Neural progenitor cell (in vitro differentiated cells): ENCODE measurements at regions not wholly inside any gene's neighbourhood (a gene's known extent, or its start where the extent isn't known, plus 50 kb on each side); places are given as distances from the start of the nearest gene placed in this dataset.

Experiments
- DNase-seq: peaks from one replicate; pipeline ENCODE4 v3.0.0-alpha.2; 2016; ENCODE audit warnings: low spot score
- H2AFZ ChIP-seq: fragments of 200-600 bp; sonication (generic); replicated peaks from 2 replicates; pipeline ENCODE4 v1.6.1; 2016; ENCODE audit warnings: antibody characterized with exemption
- H3F3A ChIP-seq: fragments of 200-600 bp; sonication (generic); 2 replicates; pipeline ENCODE4 v1.6.1; 2016; ENCODE audit warnings: antibody characterized with exemption, low read depth
- H3K27ac ChIP-seq: fragments of 200-600 bp; sonication (generic); 2 replicates; pipeline ENCODE4 v1.5.1; 2016; ENCODE audit warnings: mild to moderate bottlenecking
- H3K27me3 ChIP-seq: fragments of 200-600 bp; sonication (generic); 2 replicates; pipeline ENCODE4 v1.6.1; 2016; ENCODE audit warnings: mild to moderate bottlenecking, moderate library complexity
- H3K36me3 ChIP-seq: fragments of 200-600 bp; sonication (generic); 2 replicates; pipeline ENCODE4 v1.5.1; 2016
- H3K4me1 ChIP-seq: fragments of 200-600 bp; sonication (generic); 2 replicates; pipeline ENCODE4 v1.6.1; 2016; ENCODE audit warnings: mixed run types
- H3K4me2 ChIP-seq: fragments of 200-600 bp; sonication (generic); 2 replicates; pipeline ENCODE4 v1.6.1; 2016
- H3K4me3 ChIP-seq: fragments of 200-600 bp; sonication (generic); 2 replicates; pipeline ENCODE4 v1.5.1; 2016
- H3K79me2 ChIP-seq: fragments of 200-600 bp; sonication (generic); 2 replicates; pipeline ENCODE4 v1.6.1; 2016; ENCODE audit warnings: low read depth
- H3K9ac ChIP-seq: fragments of 200-600 bp; sonication (generic); 2 replicates; pipeline ENCODE4 v1.6.1; 2016
- H3K9me3 ChIP-seq: fragments of 200-600 bp; sonication (generic); 2 replicates; pipeline ENCODE4 v1.5.1; 2016; ENCODE audit warnings: low read depth
- H4K20me1 ChIP-seq: fragments of 200-600 bp; sonication (generic); 2 replicates; pipeline ENCODE4 v1.6.1; 2016; ENCODE audit warnings: low read depth
- H3K27ac Mint-ChIP-seq: 3 replicates; pipeline ENCODE4 v1.8.0; 2021; ENCODE audit warnings: mixed read lengths
- H3K27me3 Mint-ChIP-seq: 2 replicates; pipeline ENCODE4 v1.8.0; 2022; ENCODE audit warnings: low read depth, mild to moderate bottlenecking, inconsistent platforms, moderate library complexity, mixed read lengths; ENCODE audit not compliant: insufficient read depth
- H3K36me3 Mint-ChIP-seq: 3 replicates; pipeline ENCODE4 v1.8.0; 2021; ENCODE audit warnings: mixed read lengths
- H3K4me1 Mint-ChIP-seq: 3 replicates; pipeline ENCODE4 v1.8.0; 2021; ENCODE audit warnings: mixed read lengths
- H3K4me3 Mint-ChIP-seq: 3 replicates; pipeline ENCODE4 v1.8.0; 2021; ENCODE audit warnings: mild to moderate bottlenecking, moderate library complexity, mixed read lengths
- H3K9me3 Mint-ChIP-seq: 3 replicates; pipeline ENCODE4 v1.8.0; 2020; ENCODE audit warnings: mixed read lengths
- CTCF ChIP-seq: fragments of 200-600 bp; sonication (generic); IDR thresholded peaks from 2 replicates; pipeline ENCODE4 v1.5.1; 2017; ENCODE audit warnings: antibody characterized with exemption, mild to moderate bottlenecking
- EZH2 ChIP-seq: fragments of 200-600 bp; sonication (generic); IDR thresholded peaks from 2 replicates; pipeline ENCODE4 v1.6.1; 2017; ENCODE audit warnings: antibody characterized with exemption, mild to moderate bottlenecking, moderate library complexity
- EZH2phosphoT487 ChIP-seq: fragments of 200-600 bp; sonication (generic); IDR thresholded peaks from 2 replicates; pipeline ENCODE4 v1.6.1; 2017; ENCODE audit warnings: antibody characterized with exemption

GRCh38 chr4:102411408-102411807 lies 66.1 kb upstream of the SLC39A8 start:
- Histone ChIP-seq H3K4me3 (no peak overlapping the region), H3K27me3 (no peaks in the 10 kb centered on the region), H3K79me2 (no peaks in the 10 kb centered on the region), H3K4me2 (no peak overlapping the region), H3K9ac (no peak overlapping the region), H3K9me3 (no peaks in the 10 kb centered on the region), H3K36me3 (no peaks in the 10 kb centered on the region), H2AFZ (no peak overlapping the region), H4K20me1 (no peaks in the 10 kb centered on the region), H3K4me1 (no peaks in the 10 kb centered on the region), H3F3A (no peaks in the 10 kb centered on the region), H3K27ac (no peak overlapping the region)
- Mint-ChIP-seq H3K4me1 (peaks cover under 1% of the 10 kb centered on the region), H3K36me3 (no peaks in the 10 kb centered on the region), H3K4me3 (no peak overlapping the region), H3K27ac (no peak overlapping the region), H3K9me3 (no peaks in the 10 kb centered on the region), H3K27me3 (no peaks in the 10 kb centered on the region)
- TF ChIP-seq EZH2, result no peak
- no peak for TF ChIP-seq EZH2phosphoT487
- TF ChIP-seq CTCF, result no peak
- DNase-seq, result no peak

- no peaks in the 10 kb centered on the region for H3K9me3 Mint-ChIP-seq
- no peak overlapping the region for H2AFZ ChIP-seq
- no peaks in the 10 kb centered on the region for H3K4me1 Mint-ChIP-seq
- no peak for TF ChIP-seq CTCF
- no peak for TF ChIP-seq EZH2
- no peak for TF ChIP-seq EZH2phosphoT487
- peaks cover 3% of the 10 kb centered on the region for H3K27me3 Mint-ChIP-seq
- no peaks in the 10 kb centered on the region for H3K27me3 ChIP-seq
- no peak overlapping the region for H3K9ac ChIP-seq
- H4K20me1 ChIP-seq, result no peaks in the 10 kb centered on the region
- no peaks in the 10 kb centered on the region for H3K79me2 ChIP-seq
- no peaks in the 10 kb centered on the region for H3K9me3 ChIP-seq
- no peaks in the 10 kb centered on the region for H3F3A ChIP-seq
- H3K27ac Mint-ChIP-seq, result no peak overlapping the region
- DNase-seq, result no peak
- no peaks in the 10 kb centered on the region for H3K36me3 ChIP-seq
- no peak overlapping the region for H3K4me3 Mint-ChIP-seq
- H3K4me2 ChIP-seq, result no peak overlapping the region
- no peaks in the 10 kb centered on the region for H3K4me1 ChIP-seq
- H3K4me3 ChIP-seq, result no peak overlapping the region
- no peaks in the 10 kb centered on the region for H3K36me3 Mint-ChIP-seq
- H3K27ac ChIP-seq, result no peak overlapping the region
These were observed 71.5 kb upstream of the SLC39A8 start for GRCh38 chr4:102416765-102417164.

GRCh38 chr4:102420563-102421398 lies 75.5 kb upstream of the SLC39A8 start:
- H3F3A ChIP-seq, result no peaks in the 10 kb centered on the region
- no peak overlapping the region for H2AFZ ChIP-seq
- no peak overlapping the region for H3K27ac ChIP-seq
- no peaks in the 10 kb centered on the region for H3K36me3 ChIP-seq
- H3K27me3 Mint-ChIP-seq, result peaks cover 3% of the 10 kb centered on the region
- H3K27me3 ChIP-seq, result no peaks in the 10 kb centered on the region
- no peaks in the 10 kb centered on the region for H4K20me1 ChIP-seq
- no peaks in the 10 kb centered on the region for H3K4me1 Mint-ChIP-seq
- no peak overlapping the region for H3K4me3 ChIP-seq
- TF ChIP-seq EZH2 (no peak), EZH2phosphoT487 (no peak), CTCF (no peak)
- no peaks in the 10 kb centered on the region for H3K4me1 ChIP-seq
- H3K9me3 Mint-ChIP-seq, result peaks cover 4% of the 10 kb centered on the region
- DNase-seq, result no peak
- no peak overlapping the region for H3K9ac ChIP-seq
- H3K4me3 Mint-ChIP-seq, result no peak overlapping the region
- no peaks in the 10 kb centered on the region for H3K36me3 Mint-ChIP-seq
- H3K27ac Mint-ChIP-seq, result no peak overlapping the region
- no peaks in the 10 kb centered on the region for H3K79me2 ChIP-seq
- H3K9me3 ChIP-seq, result no peaks in the 10 kb centered on the region
- H3K4me2 ChIP-seq, result no peak overlapping the region
